ENCODE measurements at regions not wholly inside any gene's neighbourhood (a gene's known extent, or its start where the extent isn't known, plus 50 kb on each side); places are given as distances from the start of the nearest gene placed in this dataset.

DNA sequence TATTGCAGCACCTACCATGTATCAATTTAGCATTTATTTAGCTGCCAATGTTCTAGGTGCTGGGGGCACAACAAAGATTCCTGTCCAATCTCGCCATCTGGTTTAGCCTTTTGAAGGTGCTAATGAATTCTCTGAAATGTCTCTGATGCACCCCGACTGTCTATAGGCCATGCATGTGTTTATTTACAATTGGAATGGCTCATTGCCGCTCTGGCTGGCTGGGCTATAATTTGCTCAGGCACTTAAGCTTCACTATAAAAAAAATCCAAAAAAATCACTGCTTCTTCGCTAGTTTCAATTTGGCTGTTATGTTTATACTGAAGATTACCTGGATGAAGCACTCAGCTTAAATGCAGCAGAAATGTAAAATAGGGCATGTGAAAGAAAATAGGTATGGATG is 115.0 kb upstream of the PAX6 start:
- Mint-ChIP-seq H3K4me3 (ENCODE audit: unreplicated experiment) (no peak overlapping the region), H3K9me3 (ENCODE audit: unreplicated experiment) (no peaks in the 10 kb centered on the region), H3K27me3 (ENCODE audit: insufficient read depth, unreplicated experiment) (peaks cover 5% of the 10 kb centered on the region)

DNA sequence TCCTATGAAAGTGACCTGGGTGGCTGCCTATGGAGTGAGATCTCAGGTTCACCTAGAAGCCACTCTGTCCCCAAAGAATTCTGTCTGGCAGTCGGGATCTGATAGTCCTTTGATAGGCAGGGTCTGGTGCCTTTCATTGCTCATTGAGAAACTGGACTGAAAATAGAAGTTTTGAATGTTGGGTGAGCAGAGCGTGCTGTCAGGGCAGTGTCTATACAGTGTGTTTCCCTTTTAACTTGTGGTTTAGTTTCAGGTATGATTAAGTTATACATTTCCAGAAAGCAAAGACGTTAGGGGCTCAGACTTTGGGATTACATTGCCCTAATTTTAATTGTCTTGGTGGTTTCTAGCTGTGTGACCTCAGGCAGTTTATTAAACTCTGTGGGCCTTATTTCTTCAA is 111.3 kb upstream of the PAX6 start:
- no peaks in the 10 kb centered on the region for H3K36me3 Mint-ChIP-seq (ENCODE audit: insufficient read depth, unreplicated experiment)
- H3K27me3 Mint-ChIP-seq (ENCODE audit: insufficient read depth, unreplicated experiment): no peaks in the 10 kb centered on the region
- no peak overlapping the region for H3K27ac Mint-ChIP-seq (ENCODE audit: low read depth, unreplicated experiment)
- intact Hi-C loops (cut with micrococcal nuclease): no loop called here
- ChIA-PET CTCF (interaction anchor here (1.1 kb wide), 1 partner anchor 11 kb away, joined by 4 read pairs; no protein-coding TSS in a partner anchor), POLR2A (no interaction called here)
- DNase-seq (ENCODE audit: unreplicated experiment): no peak
- H3K4me3 Mint-ChIP-seq (ENCODE audit: unreplicated experiment): no peak overlapping the region
- BruUV-seq (replicated peaks): no TSS peak
- no peaks in the 10 kb centered on the region for H3K4me1 Mint-ChIP-seq (ENCODE audit: insufficient read depth, unreplicated experiment)
- TF ChIP-seq, protein P1, sequence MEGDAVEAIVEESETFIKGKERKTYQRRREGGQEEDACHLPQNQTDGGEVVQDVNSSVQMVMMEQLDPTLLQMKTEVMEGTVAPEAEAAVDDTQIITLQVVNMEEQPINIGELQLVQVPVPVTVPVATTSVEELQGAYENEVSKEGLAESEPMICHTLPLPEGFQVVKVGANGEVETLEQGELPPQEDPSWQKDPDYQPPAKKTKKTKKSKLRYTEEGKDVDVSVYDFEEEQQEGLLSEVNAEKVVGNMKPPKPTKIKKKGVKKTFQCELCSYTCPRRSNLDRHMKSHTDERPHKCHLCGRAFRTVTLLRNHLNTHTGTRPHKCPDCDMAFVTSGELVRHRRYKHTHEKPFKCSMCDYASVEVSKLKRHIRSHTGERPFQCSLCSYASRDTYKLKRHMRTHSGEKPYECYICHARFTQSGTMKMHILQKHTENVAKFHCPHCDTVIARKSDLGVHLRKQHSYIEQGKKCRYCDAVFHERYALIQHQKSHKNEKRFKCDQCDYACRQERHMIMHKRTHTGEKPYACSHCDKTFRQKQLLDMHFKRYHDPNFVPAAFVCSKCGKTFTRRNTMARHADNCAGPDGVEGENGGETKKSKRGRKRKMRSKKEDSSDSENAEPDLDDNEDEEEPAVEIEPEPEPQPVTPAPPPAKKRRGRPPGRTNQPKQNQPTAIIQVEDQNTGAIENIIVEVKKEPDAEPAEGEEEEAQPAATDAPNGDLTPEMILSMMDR (IDR thresholded peaks at IDR 0.05; ENCODE audit: unreplicated experiment): no peak
- no peaks in the 10 kb centered on the region for H3K9me3 Mint-ChIP-seq (ENCODE audit: unreplicated experiment)

More for the DNA sequence above, 115.0 kb upstream of the PAX6 start:
- H3K27ac Mint-ChIP-seq (ENCODE audit: low read depth, unreplicated experiment): no peak overlapping the region
- intact Hi-C loops (cut with micrococcal nuclease): no loop called here
- CTCF ChIA-PET: interaction anchor here (0.8 kb wide), 1 partner anchor 32 kb away, joined by 3 read pairs; no protein-coding TSS in a partner anchor
- no peak for DNase-seq (ENCODE audit: unreplicated experiment)
- POLR2A ChIA-PET: no interaction called here
- TF ChIP-seq, protein P1 (IDR thresholded peaks at IDR 0.05; ENCODE audit: unreplicated experiment): no peak
- no TSS peak for BruUV-seq (replicated peaks)
- no peaks in the 10 kb centered on the region for H3K36me3 Mint-ChIP-seq (ENCODE audit: insufficient read depth, unreplicated experiment)
- H3K4me1 Mint-ChIP-seq (ENCODE audit: insufficient read depth, unreplicated experiment): no peaks in the 10 kb centered on the region

DNA sequence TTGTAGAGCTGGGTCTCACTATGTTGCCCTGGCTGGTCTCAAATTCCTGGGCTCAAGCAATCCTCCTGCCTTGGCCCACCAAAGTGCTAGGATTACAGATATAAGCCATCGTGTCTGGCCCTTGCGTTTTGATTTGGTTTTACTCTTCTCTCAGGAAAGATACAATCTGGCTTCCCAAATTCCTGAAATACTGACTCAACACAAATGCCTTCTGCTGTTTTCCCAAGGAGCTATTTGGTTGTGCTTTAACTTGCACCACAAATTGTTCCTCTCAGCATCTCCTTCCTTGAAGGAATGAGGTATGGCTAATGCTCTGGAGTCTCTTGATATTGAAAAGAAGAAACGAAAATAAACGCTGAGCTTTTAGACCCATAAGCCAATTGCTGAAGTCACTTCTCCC is 110.0 kb upstream of the PAX6 start:
- Mint-ChIP-seq H3K9me3 (ENCODE audit: unreplicated experiment) (no peaks in the 10 kb centered on the region), H3K4me3 (ENCODE audit: unreplicated experiment) (no peak overlapping the region), H3K27me3 (ENCODE audit: insufficient read depth, unreplicated experiment) (no peaks in the 10 kb centered on the region), H3K36me3 (ENCODE audit: insufficient read depth, unreplicated experiment) (no peaks in the 10 kb centered on the region), H3K27ac (ENCODE audit: low read depth, unreplicated experiment) (no peak overlapping the region), H3K4me1 (ENCODE audit: insufficient read depth, unreplicated experiment) (no peaks in the 10 kb centered on the region)
- no peak for DNase-seq (ENCODE audit: unreplicated experiment)
- BruUV-seq (replicated peaks): no TSS peak
- ChIA-PET CTCF (interaction anchor here (0.7 to 1.4 kb wide), 2 partner anchors 11 to 114 kb away, joined by 3 to 4 read pairs; no protein-coding TSS in a partner anchor), POLR2A (no interaction called here)
- intact Hi-C loops (cut with micrococcal nuclease): no loop called here
- TF ChIP-seq, protein P1 (IDR thresholded peaks at IDR 0.05; ENCODE audit: unreplicated experiment): no peak

DNA sequence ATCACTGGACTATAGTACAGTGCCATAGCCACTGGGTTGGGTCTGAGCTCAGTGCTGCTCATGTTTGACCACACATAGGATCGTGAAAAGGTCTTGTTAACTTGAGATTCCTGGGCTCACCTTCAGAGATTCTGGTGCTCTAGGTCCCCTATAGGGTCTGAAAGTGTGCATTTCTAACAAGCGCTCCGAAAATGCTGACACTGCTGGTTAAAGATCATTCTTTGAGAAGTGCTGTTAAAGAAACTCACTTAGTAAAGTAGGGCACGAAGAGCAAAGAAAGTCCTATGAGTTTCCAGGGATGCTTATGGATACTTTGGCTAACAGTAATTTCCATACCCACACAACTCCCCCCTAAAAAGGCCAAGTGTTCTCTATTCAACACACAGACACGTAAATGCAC is 108.1 kb upstream of the PAX6 start:
- Mint-ChIP-seq H3K4me3 (ENCODE audit: unreplicated experiment) (no peak overlapping the region), H3K36me3 (ENCODE audit: insufficient read depth, unreplicated experiment) (no peaks in the 10 kb centered on the region), H3K9me3 (ENCODE audit: unreplicated experiment) (no peaks in the 10 kb centered on the region), H3K4me1 (ENCODE audit: insufficient read depth, unreplicated experiment) (no peaks in the 10 kb centered on the region), H3K27ac (ENCODE audit: low read depth, unreplicated experiment) (no peak overlapping the region), H3K27me3 (ENCODE audit: insufficient read depth, unreplicated experiment) (no peaks in the 10 kb centered on the region)
- ChIA-PET CTCF (no interaction called here), POLR2A (no interaction called here)
- BruUV-seq (replicated peaks): no TSS peak
- TF ChIP-seq, protein P1 (IDR thresholded peaks at IDR 0.05; ENCODE audit: unreplicated experiment): no peak
- DNase-seq (ENCODE audit: unreplicated experiment): no peak
- intact Hi-C loops (cut with micrococcal nuclease): no loop called here

Data from MCF 10A (cell line).